Activated CD4-positive, alpha-beta T cell treated with anti-CD3 and anti-CD28 coated beads for 48 hours (primary cell): ENCODE measurements at regions not wholly inside any gene's neighbourhood (a gene's known extent, or its start where the extent isn't known, plus 50 kb on each side); places are given as distances from the start of the nearest gene placed in this dataset.
A peak's percentile ranks its signal among the peaks of the same experiment; 100 is the strongest.

Experiments used
- DNase-seq: peaks from one replicate; pipeline ENCODE4 v3.0.0-alpha.2; 2020

GRCh38 chr10:78980354-78980753 lies 88.4 kb upstream of the ZMIZ1 start:
- no peak for DNase-seq

GRCh38 chr10:78980815-78981214 lies 88.0 kb upstream of the ZMIZ1 start:
- no peak for DNase-seq

- DNase-seq = peak; percentile 31
These were observed 87.4 kb upstream of the ZMIZ1 start for GRCh38 chr10:78981257-78981969.

- DNase-seq = no peak
These were observed 86.8 kb upstream of the ZMIZ1 start for GRCh38 chr10:78981970-78982281.

GRCh38 chr10:78982726-78983125 lies 86.0 kb upstream of the ZMIZ1 start:
- no peak for DNase-seq

- no peak for DNase-seq
These were observed 85.2 kb upstream of the ZMIZ1 start for GRCh38 chr10:78983608-78984007.

- no peak for DNase-seq
These were observed 82.6 kb upstream of the ZMIZ1 start for GRCh38 chr10:78985973-78986818.

- no peak for DNase-seq
These were observed 77.6 kb upstream of the ZMIZ1 start for GRCh38 chr10:78991187-78991586.

- DNase-seq = no peak
These were observed 76.4 kb upstream of the ZMIZ1 start for GRCh38 chr10:78992333-78992732.

GRCh38 chr10:78993261-78993945 lies 75.4 kb upstream of the ZMIZ1 start:
- DNase-seq = no peak

- no peak for DNase-seq
These were observed 72.6 kb upstream of the ZMIZ1 start for GRCh38 chr10:78995987-78996791.

GRCh38 chr10:78996792-78997129 lies 72.0 kb upstream of the ZMIZ1 start:
- no peak for DNase-seq

GRCh38 chr10:78997635-78998618 lies 70.8 kb upstream of the ZMIZ1 start:
- no peak for DNase-seq

GRCh38 chr10:79001082-79001885 lies 67.5 kb upstream of the ZMIZ1 start:
- no peak for DNase-seq

GRCh38 chr10:79002336-79002735 lies 66.4 kb upstream of the ZMIZ1 start:
- DNase-seq = no peak

GRCh38 chr10:79003183-79004100 lies 65.3 kb upstream of the ZMIZ1 start:
- no peak for DNase-seq

GRCh38 chr10:79004311-79004710 lies 64.5 kb upstream of the ZMIZ1 start:
- DNase-seq = no peak

GRCh38 chr10:79005126-79005810 lies 63.5 kb upstream of the ZMIZ1 start:
- DNase-seq = no peak

- DNase-seq = no peak
These were observed 61.7 kb upstream of the ZMIZ1 start for GRCh38 chr10:79007018-79007417.
